GM21619 (cell line): ENCODE measurements at regions not wholly inside any gene's neighbourhood (a gene's known extent, or its start where the extent isn't known, plus 50 kb on each side); places are given as distances from the start of the nearest gene placed in this dataset.

Source experiments
- ATAC-seq: cut with Tn5 transposase; IDR thresholded peaks from one replicate; pipeline ENCODE4 v1.9.1; 2021; ENCODE audit not compliant: unreplicated experiment

DNA sequence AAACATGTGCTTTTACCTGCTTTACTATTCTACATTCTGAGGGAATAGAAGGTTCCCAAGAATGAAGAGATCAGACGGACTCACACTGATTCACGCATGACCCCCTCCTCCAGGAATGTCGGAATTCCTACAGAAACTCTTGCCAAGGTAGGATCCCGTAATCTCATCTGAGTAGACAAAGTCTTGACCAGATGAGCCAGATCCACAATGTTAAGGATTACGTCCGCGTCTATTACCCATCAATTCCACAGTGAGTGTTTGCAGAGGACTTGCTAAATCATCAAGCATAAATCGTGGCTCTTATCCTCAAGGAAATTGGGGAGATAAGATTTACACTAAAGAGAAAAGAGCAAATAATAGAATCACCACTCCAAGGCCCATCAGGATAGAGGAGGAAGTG lies 245.9 kb upstream of the FOXQ1 start:
- ATAC-seq: no peak

DNA sequence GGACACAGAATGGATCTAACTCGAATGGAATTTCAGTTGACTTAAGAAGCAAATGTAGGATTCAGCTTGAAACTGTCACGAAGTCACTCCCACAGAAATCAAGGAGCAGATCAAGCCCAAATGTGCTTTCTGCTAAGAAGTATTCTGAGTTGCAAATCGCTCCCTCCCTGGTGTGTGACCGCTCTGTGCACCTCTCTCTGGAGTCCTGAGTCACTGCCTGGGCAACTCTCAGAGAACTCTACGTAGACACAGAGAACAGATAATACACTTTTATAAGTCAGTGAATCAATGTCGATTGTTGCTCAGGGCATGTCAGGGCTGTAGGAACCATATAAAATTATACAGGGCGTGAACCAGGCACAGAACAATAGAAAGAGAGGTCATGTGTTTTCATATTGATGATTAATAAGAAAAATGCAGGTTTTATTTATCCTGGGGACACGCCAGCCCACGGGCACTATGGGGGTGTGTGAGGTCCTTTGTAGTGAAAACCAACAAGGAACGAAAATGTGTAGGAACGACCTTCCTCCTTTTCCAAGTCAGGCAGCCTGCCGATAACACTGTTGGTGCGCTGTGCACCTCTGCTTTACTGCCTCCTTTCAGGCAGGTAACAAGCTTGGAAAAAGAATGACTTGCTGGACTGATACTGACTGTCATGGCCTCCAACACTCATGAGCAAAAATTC lies 248.1 kb upstream of the FOXQ1 start:
- ATAC-seq: no peak

DNA sequence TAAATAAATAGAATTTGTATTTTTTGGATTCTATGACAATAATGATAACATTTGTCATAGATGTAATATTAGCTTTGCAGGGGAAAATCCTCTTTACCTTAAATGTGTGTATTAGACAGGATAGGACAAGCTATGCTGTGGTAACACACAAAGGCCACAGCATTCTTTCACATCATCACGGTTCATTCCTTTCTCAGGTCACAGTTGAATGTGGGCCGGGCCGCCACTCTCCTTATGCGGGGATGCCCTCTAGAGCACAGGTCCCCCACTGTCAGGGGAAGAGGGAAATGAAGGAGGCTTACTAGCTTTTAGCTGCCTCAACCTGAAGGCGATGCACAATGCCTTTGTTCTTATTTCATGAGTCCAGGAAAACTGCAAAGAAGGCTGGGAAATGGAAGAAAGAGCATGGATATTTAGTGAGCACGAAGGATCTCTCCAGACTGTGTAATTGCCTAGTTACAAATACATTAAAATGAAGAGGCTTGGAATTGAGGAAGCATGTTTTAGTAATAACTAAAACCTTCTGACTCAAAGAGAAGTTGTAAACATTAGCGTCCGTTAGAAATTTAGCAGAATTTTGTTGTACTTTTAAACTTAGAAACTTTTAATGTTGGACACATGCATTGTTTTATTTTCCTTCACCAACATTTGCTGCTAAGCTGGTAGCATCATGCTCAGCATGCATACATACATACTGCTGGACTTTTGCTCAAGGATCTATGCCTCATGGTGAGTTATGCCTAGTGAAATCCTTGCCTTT lies 248.9 kb upstream of the FOXQ1 start:
- ATAC-seq: no peak

DNA sequence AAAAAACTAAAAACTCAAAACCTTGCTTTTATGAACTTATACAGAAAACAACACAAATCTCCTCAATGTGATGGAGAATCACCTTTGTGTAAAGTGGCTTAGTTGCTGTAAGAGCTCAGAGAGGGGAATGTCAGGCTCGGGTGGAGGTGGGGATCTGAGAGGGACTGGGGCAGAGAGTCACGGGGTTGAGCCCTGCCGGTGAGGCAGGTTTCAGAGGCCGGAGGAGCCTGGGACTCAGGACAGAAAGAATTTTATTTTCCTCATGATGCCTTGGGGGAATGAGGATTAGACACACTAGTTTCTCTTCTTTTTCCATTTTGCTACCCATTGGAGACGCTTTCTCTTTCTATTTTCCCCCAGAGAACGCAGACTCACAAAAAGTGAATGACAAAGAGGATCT lies 252.3 kb upstream of the FOXQ1 start:
- ATAC-seq: no peak

DNA sequence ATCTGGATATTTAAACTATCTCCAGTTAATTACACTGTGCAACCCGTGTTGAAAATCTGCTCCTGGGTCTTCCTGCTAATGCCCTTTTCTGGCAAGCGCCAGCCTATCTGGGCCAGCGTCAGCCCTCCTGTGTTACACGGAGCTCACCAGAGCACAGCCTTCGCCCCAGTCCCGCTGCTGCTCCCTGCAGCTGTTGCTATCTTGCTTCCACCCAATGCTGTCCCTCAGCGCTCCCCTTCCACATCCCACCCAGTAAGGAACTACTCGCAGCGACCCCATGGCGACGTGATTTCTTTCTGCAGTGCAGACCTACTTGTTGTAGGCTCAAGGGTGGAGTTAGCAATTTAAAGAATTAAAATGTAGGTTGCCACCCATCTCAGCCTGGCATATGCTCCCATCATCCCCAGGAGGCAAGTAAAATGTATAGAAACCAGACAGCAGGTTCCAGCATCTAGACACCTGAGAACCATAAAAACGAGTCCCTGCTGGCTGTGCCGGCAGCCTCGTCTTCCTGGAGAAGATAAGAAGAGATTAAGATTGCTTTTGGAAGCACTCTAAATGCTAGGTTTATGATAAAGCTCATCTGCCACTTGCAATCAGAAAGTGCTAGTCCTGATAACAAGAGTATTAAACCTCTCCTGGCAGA lies 254.3 kb upstream of the FOXQ1 start:
- no peak for ATAC-seq

DNA sequence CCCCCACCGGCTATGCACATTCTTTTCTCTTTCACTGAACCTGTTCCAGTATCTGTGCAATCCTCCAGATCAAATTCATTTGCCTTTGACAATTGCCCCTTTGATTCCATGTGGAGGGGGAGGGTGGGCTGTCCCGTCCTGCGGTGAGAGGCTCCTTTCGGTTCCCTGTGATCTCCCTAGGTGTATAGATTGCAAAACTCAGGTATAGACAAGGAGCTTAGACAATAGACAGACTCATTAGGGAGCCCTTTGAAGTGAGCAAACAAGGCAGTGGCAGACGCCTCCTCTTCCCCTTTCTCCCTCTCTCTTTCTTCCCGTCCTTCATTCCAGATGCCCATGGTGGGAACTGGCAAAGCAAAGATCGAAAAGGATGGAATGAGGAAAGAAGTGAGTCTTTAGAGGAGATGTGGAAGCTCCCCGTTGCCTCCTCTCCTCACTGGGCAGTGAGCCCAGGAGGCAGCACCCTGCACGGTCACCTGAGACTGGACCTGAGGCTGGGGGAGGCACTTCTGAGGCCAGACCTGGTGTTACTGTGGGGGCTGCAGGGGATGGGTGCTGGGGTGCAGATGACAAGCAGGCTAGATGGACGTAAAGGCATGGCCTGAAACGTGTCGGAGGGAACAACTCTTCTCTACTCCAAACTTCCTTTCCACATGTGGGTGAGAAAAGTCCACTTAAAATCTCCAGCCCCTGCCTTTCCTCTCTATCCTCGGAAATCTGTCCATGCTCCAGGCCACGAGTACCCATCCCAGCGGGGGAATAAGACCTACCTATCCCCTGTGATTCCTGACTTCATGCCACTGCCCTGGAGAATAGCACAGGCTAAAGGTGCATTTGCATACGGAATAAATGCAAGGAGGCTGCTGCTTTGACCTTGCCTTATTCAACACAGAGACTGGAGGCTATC lies 256.6 kb upstream of the FOXQ1 start:
- ATAC-seq: no peak

DNA sequence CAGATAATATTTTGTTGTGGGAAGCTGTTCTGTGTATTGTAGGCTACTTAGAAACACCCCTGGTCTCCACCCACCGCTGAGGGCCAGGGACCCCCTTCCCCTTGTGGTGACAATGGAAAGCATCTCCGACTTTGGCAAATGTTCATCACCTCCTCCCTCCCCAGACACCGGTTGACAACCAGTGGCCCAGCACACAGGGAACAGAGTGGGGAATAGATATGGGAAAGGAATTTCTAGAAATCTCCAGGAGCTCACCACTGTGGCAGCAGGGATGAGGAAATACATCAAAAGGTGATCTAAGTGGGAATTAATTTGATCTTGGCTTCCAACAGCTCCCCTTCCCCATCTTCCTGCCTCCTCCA lies 257.3 kb upstream of the FOXQ1 start:
- ATAC-seq: no peak

DNA sequence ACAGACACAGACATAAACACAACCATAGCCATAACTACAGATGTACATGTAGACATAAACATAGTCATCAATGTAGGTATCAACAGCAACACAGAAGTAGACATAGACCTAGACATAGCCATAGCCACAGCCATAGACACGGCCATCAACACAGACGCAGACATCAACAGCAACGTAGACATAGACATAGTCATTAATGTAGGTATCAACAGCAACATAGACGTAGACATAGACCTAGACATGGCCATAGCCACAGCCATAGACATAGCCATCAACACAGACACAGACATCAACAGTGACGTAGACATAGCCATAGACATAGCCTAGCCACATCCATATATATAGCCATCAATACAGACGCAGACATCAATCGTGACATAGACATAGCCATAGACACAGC lies 258.3 kb upstream of the FOXQ1 start:
- no peak for ATAC-seq

DNA sequence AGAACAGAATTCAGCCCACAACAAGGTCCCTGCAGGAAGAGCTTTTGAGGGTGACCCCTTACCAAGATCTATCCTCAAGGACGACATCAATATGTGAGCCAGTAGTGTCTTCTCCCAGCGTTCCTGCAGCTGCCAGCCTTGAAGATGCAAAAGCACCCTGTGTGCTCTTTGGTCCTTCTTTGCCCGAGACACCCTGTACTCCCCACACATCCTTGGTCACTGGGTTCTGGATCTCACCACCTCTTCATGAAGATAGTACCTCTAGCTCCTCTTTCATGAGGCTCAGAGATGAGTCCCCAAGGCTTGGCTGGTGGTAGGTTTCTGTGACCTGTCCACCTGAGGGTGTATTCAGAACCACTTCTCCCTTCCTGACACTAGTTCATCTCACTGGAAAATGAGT lies 259.6 kb upstream of the FOXQ1 start:
- no peak for ATAC-seq

DNA sequence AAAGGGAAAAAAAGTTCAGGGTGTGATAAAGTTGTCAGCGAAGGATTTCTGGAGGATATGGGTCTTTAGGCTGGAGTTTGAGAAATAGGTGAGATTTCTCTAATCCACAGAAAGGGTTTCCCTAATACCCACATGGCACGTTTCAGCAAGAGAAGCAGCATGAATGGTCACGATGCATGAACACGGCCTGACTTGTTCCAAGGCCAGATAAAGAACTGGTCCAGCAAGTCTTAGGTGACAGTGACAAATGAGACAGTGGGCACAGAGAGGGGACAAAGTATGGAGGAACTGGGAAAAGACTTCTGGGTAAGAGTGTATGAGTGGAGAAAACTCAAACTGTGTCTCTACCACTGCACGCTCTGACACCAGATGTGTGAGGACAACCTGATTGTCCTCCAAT lies 262.0 kb upstream of the FOXQ1 start:
- ATAC-seq: no peak

DNA sequence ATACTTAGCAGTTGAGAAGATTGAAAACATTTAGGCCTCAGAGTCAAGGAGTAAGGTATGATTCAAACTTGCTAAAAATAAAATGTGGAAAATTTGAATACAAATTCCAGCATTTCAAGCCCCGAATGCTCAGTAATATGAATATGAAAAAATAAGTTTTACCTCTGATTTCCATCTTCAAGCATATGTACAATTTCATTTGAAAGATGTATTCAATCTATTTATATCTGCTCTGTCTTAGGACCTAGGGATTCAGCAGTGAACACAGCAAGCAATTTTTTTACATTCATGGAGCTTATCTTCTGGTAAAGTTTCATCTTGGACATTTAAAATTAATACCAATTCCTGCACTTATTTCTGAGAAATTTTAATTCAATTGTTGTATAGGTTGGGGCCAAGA lies 262.7 kb upstream of the FOXQ1 start:
- ATAC-seq: no peak

DNA sequence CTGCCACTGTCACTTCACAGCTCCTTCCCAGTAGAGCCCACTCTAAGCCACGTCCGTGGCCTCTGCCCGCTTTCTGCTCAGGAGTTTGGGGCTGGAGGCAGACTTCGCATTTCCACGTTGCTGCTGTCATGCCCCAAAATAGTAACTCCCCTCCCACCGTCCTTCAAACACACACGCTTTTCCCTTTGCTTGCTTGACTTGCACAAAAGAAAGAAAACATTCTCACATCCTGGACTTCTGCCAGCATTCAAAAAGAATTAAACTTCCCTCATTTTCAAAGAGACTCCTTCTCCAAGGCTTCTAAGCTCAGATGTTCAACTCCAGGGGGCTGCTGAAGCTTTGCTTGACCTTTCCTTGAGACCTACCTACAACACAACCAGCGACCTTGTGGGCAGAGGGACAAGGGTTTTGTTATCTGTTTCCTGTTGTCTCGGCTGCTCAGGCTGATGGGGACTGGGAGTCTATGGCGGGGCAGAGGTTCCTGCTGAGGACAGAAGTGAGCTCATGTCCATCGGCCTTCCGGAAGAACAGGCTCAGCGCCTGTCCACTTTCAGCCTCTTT lies 263.8 kb upstream of the FOXQ1 start:
- no peak for ATAC-seq

DNA sequence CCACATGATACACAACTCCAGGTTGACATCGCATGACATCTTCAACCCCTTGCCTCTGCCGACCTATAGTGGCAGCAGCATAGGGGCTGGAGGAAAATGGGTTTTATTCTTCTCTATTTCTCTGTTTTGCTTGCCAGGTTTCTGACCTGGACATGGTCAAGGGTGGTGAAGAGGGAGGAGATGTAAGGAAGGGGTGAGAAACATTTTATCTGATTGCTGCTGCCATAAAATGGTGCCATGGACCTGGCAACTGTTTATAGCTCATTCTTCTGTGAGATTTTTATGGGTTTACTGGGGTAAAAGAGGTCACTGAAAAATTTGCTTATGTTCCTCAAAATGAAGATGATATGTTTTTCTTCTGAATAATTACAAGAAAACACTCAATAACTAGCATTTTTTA lies 266.7 kb upstream of the FOXQ1 start:
- no peak for ATAC-seq

DNA sequence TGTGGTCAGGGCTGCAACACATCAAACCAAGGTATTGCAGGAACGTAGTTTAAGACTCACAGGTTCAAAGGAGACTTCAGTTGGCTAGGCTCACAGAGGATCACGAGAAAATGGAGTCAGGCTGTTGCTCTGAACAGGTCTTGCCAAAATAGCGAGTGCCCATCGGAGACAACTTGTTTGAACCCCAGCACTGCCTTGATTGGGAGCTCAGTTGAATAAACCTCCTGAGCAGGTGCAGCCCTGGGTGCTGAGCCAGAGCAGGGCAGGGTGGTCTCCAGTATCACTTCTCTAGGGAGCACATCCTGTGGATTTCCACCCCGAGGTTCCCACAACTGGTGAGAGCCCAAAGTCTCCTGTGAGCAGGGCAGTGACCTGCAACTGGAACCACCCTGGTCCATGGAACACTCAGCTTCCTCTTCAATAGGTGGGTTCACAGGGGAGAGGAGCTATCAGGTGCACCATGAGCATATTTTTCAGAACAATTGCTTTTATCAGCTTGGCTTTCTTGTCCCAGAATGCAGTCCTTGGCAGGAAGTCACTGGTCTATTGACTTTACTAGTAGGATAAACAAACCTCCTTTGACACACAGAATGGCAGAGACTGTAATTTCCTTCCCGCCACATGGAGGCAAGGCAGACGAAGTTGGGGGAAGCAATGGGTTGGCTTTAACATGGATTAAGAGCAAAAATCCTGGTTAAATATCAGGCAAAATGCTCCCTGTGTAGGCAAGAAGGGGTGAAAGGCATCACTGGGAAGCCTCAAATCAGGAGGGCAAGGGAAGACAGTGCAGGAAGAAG lies 267.7 kb upstream of the FOXQ1 start:
- ATAC-seq: no peak

DNA sequence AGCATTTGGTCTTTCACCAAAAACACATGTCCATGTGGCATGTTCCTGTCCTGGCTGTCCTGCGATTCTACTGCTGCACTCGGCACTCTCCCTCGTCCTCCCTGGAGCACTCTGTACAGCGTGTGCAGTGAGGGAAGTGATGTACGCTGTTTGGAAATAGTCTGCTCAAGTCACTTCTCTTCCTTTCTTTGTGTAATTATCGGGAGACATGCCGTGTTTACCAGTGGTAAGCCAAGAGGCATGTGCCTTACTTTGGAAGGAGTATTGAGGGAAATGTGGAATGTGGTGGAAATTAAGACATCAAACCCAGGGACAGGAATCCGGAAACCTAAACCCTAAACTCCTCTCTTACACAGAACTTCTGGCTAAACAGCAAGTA lies 268.5 kb upstream of the FOXQ1 start:
- no peak for ATAC-seq

DNA sequence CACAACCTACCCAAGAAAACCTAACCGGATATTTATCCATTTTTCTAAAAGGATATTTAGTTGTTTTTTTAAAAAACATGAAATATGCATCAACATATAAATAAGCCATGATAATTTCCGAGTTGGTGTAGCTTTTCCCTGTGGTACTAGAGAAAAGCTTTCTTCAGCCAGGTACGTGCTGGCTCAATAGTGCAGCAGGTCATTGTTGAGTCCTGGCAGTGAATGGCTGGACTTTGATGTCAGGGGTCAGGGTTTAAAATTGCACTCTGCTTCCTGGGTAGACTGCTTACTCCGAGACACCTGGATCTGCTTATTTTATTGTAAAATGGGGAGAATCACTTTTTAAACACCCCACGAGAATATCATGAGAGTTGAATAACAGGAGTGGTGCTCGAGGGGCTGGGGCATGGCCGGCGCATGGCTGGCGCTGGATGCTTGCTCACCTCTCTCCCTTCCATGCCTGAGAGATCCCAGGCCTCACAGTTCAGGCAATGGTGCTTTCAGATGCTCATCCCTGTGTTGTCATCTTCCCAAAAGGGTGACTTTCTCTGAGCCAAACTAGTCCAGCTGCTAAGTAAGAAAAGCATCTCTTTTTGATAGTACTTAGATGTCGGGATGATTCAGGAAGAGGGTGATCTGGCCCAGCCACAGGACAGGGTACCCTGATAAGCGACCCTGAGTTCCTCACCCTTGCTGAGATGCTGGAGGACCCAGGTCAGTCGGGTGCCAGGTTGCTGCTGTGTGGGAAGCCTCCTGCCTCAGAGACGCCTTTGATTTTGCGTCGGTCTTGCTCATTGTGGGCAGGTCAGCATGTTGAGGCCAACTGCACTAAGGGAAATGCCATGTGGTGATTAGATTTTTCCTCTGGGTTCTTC lies 269.1 kb upstream of the FOXQ1 start:
- ATAC-seq: no peak

DNA sequence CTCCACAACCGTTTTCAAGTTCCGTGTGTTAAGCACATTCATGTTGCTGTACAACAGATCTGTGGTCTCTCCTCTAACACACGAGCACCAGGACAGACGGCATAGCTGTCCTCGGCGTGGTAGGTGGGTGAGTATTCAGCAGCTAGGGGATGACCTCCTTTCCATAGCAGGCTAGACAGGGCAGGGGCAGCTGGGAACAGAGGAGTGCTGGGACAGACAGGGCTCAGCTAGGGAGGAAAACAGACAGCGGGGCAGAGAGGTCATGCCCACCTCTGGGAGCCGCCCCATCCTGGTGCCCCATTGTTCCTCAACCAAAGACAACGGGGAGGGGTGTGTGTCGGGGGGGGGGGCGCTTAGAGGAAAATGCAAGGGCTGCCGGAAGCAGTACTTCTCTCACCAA lies 271.5 kb upstream of the FOXQ1 start:
- ATAC-seq: no peak

DNA sequence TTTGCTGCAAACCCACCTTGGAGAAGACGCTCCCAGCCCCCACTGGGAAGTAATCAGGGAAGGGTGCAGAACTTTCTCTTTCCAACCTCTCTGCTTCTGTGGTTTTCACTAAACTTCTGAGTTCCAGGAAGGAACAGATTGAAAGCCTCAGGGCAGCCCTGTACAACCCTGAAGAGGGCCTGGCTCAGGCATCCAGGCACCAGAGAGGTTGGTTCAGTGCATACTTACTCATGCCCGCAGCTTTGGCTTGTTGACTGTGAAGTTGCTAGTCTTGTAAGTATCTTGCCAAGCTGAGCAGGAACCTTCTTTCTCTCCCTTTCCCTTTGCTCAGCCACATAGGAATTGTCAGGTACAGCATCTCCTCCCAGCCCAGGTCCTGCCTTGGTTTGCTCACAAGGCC lies 272.2 kb upstream of the FOXQ1 start:
- no peak for ATAC-seq

DNA sequence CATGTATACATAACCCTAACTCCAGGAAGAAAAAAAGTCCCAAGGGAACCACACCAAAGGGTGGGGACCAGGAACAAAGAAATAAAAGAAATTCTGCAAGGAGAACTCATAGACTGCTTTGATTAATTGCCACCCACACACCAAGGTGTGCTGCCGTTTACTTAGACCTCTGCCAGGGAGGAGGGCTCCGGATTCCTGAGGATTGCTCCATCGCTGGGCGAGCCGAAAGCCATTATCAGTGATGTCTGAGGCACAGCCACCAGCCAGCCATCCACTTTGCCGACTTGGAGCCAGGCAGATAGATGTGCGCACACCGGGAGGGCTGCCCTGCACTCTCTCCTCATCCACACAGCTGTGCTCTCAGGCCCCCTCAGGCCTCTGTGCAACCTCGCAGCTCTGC lies 272.7 kb upstream of the FOXQ1 start:
- no peak for ATAC-seq
